Activated T-helper 1 cell treated with Interleukin-2 at 50 U/mL for 16 hours (primary cell): ENCODE measurements at regions not wholly inside any gene's neighbourhood (a gene's known extent, or its start where the extent isn't known, plus 50 kb on each side); places are given as distances from the start of the nearest gene placed in this dataset.
"Not testable (repeated sequence)": the region's sequence is repeated elsewhere in the genome, so short reads cannot be mapped to it uniquely, and the experiment has no call there.

ENCODE experiments used
- DNase-seq: peaks from one replicate; pipeline ENCODE4 v3.0.0-alpha.2; 2020; ENCODE audit warnings: low read depth

GRCh38 chr11:112651386-112651785, 309.8 kb upstream of the NCAM1 start:
- no peak for DNase-seq

GRCh38 chr11:112652786-112653390, 308.3 kb upstream of the NCAM1 start:
- no peak for DNase-seq

- DNase-seq = no peak
Observed at GRCh38 chr11:112655371-112655770, 305.8 kb upstream of the NCAM1 start.

GRCh38 chr11:112656772-112657428, 304.3 kb upstream of the NCAM1 start:
- DNase-seq = no peak

- DNase-seq = no peak
Observed at GRCh38 chr11:112658431-112658878, 302.8 kb upstream of the NCAM1 start.

GRCh38 chr11:112661146-112661545, 300.1 kb upstream of the NCAM1 start:
- DNase-seq = no peak

GRCh38 chr11:112661571-112661970, 299.6 kb upstream of the NCAM1 start:
- no peak for DNase-seq

- no peak for DNase-seq
Observed at GRCh38 chr11:112662554-112662953, 298.7 kb upstream of the NCAM1 start.

GRCh38 chr11:112663947-112664634, 297.1 kb upstream of the NCAM1 start:
- DNase-seq = no peak

GRCh38 chr11:112665291-112665690, 295.9 kb upstream of the NCAM1 start:
- DNase-seq = no peak

GRCh38 chr11:112666253-112666652, 295.0 kb upstream of the NCAM1 start:
- no peak for DNase-seq

- DNase-seq = no peak
Observed at GRCh38 chr11:112670806-112671570, 290.2 kb upstream of the NCAM1 start.

GRCh38 chr11:112673401-112673800, 287.8 kb upstream of the NCAM1 start:
- not testable (repeated sequence) for DNase-seq

GRCh38 chr11:112685111-112685510, 276.1 kb upstream of the NCAM1 start:
- no peak for DNase-seq

- no peak for DNase-seq
Observed at GRCh38 chr11:112689851-112690250, 271.4 kb upstream of the NCAM1 start.

GRCh38 chr11:112693781-112694180, 267.4 kb upstream of the NCAM1 start:
- no peak for DNase-seq

GRCh38 chr11:112694245-112694644, 267.0 kb upstream of the NCAM1 start:
- DNase-seq = no peak

GRCh38 chr11:112694813-112695212, 266.4 kb upstream of the NCAM1 start:
- DNase-seq = no peak

GRCh38 chr11:112697391-112698178, 263.6 kb upstream of the NCAM1 start:
- DNase-seq = no peak

GRCh38 chr11:112705148-112705547, 256.1 kb upstream of the NCAM1 start:
- no peak for DNase-seq

GRCh38 chr11:112706863-112707262, 254.4 kb upstream of the NCAM1 start:
- no peak for DNase-seq

GRCh38 chr11:112714340-112714739, 246.9 kb upstream of the NCAM1 start:
- not testable (repeated sequence) for DNase-seq
